HEK293 (cell line): ENCODE measurements at regions not wholly inside any gene's neighbourhood (a gene's known extent, or its start where the extent isn't known, plus 50 kb on each side); places are given as distances from the start of the nearest gene placed in this dataset.

ENCODE experiments used
- CTCF ChIA-PET: fragments of 350-600 bp; formaldehyde crosslinking; extraction: SDS; loops from one replicate; lab custom pipeline; 2021; ENCODE audit warnings: antibody characterized with exemption; lab: Yijun Ruan, JAX
- POLR2A ChIA-PET: fragments of 300-600 bp; formaldehyde crosslinking; extraction: SDS; loops from one replicate; lab custom pipeline; 2020; ENCODE audit warnings: antibody characterized with exemption, inconsistent platforms; lab: Yijun Ruan, JAX
- H3K27ac ChIP-seq: fragments of 200-500 bp; sonication (Bioruptor generic); 2 replicates; pipeline ENCODE4 v1.5.1; 2014; ENCODE audit warnings: low read depth, low read length, control low read depth, inconsistent platforms; ENCODE audit errors: extremely low read depth
- H3K36me3 ChIP-seq, 2 experiments: fragments of 200-500 bp in 1 of 2; sonication (Bioruptor generic) in 1 of 2; 1 replicate in 1 of 2; 2 replicates in 1 of 2; pipeline ENCODE4 v1.5.1; 2014 to 2017; ENCODE audit warnings: inconsistent platforms in 2 of 2, low read length in 2 of 2; ENCODE audit not compliant: control insufficient read depth in 2 of 2, insufficient read depth in 1 of 2
- H3K4me1 ChIP-seq: fragments of 200-500 bp; sonication (Bioruptor generic); 2 replicates; pipeline ENCODE4 v1.5.1; 2014; ENCODE audit warnings: mild to moderate bottlenecking, low read length, inconsistent platforms; ENCODE audit not compliant: control insufficient read depth, insufficient read depth
- H3K4me3 ChIP-seq: 2 replicates; pipeline ENCODE4 v1.5.1; 2011; ENCODE audit warnings: low read depth, mild to moderate bottlenecking, control low read depth, low read length, moderate library complexity
- H3K9me3 ChIP-seq: fragments of 200-500 bp; sonication (Bioruptor generic); 2 replicates; pipeline ENCODE4 v1.5.1; 2014; ENCODE audit warnings: low read depth, low read length, inconsistent platforms; ENCODE audit not compliant: control insufficient read depth, insufficient read depth
- GLIS1 ChIP-seq: fragments of 450-650 bp; formaldehyde crosslinking; IDR thresholded peaks from 2 replicates; pipeline ENCODE4 v1.5.1; 2016; ENCODE audit warnings: missing biosample characterization, missing genetic modification characterization
- HOXD13 ChIP-seq: sonication (generic); formaldehyde crosslinking; IDR thresholded peaks from 2 replicates; pipeline ENCODE4 v1.8.0; 2022; ENCODE audit warnings: missing genetic modification reagents, borderline replicate concordance
- KLF10 ChIP-seq: fragments of 450-650 bp; IDR thresholded peaks from 2 replicates; pipeline ENCODE4 v1.5.1; 2018; ENCODE audit warnings: missing biosample characterization, mild to moderate bottlenecking, missing genetic modification characterization
- KLF9 ChIP-seq: fragments of 450-650 bp; formaldehyde crosslinking; IDR thresholded peaks from 2 replicates; pipeline ENCODE4 v1.5.1; 2016; ENCODE audit warnings: missing biosample characterization, missing genetic modification characterization, low read depth
- PRDM6 ChIP-seq: fragments of 450-650 bp; formaldehyde crosslinking; IDR thresholded peaks from 2 replicates; pipeline ENCODE4 v1.5.1; 2017; ENCODE audit warnings: missing biosample characterization, missing genetic modification characterization
- SCRT2 ChIP-seq: fragments of 450-650 bp; formaldehyde crosslinking; IDR thresholded peaks from 2 replicates; pipeline ENCODE4 v1.5.1; 2016; ENCODE audit warnings: missing biosample characterization, missing genetic modification characterization
- SP2 ChIP-seq: fragments of 450-650 bp; formaldehyde crosslinking; IDR thresholded peaks from 2 replicates; pipeline ENCODE4 v1.5.1; 2016; ENCODE audit warnings: missing biosample characterization, missing genetic modification characterization
- SP7 ChIP-seq: fragments of 450-650 bp; formaldehyde crosslinking; IDR thresholded peaks from 2 replicates; pipeline ENCODE4 v1.5.1; 2016; ENCODE audit warnings: missing biosample characterization, missing genetic modification characterization
- WT1 ChIP-seq: fragments of 450-650 bp; formaldehyde crosslinking; IDR thresholded peaks from 2 replicates; pipeline ENCODE4 v1.5.1; 2016; ENCODE audit warnings: missing biosample characterization, missing genetic modification characterization
- ZBTB11 ChIP-seq: fragments of 450-650 bp; formaldehyde crosslinking; conservative IDR thresholded peaks from 2 replicates; pipeline ENCODE4 v1.5.1; 2016; ENCODE audit warnings: low read depth, missing biosample characterization, missing genetic modification characterization
- ZFP37 ChIP-seq: fragments of 450-650 bp; formaldehyde crosslinking; IDR thresholded peaks from 2 replicates; pipeline ENCODE4 v1.5.1; 2016; ENCODE audit warnings: missing biosample characterization, missing genetic modification characterization
- ZIC2 ChIP-seq: fragments of 450-650 bp; formaldehyde crosslinking; IDR thresholded peaks from 2 replicates; pipeline ENCODE4 v1.5.1; 2016; ENCODE audit warnings: missing biosample characterization, missing genetic modification characterization
- ZNF114 ChIP-seq: fragments of 450-650 bp; formaldehyde crosslinking; IDR thresholded peaks from 2 replicates; pipeline ENCODE4 v1.5.0; 2017; ENCODE audit warnings: missing biosample characterization, missing genetic modification characterization
- ZNF157 ChIP-seq: fragments of 450-650 bp; formaldehyde crosslinking; IDR thresholded peaks from 2 replicates; pipeline ENCODE4 v1.5.1; 2016; ENCODE audit warnings: missing biosample characterization, missing genetic modification characterization
- ZNF184 ChIP-seq: fragments of 450-650 bp; IDR thresholded peaks from 2 replicates; pipeline ENCODE4 v1.5.1; 2018; ENCODE audit warnings: missing biosample characterization, mild to moderate bottlenecking, missing genetic modification characterization
- ZNF211 ChIP-seq: fragments of 450-650 bp; formaldehyde crosslinking; IDR thresholded peaks from 2 replicates; pipeline ENCODE4 v1.5.1; 2016; ENCODE audit warnings: low read depth, missing biosample characterization, missing genetic modification characterization
- ZNF221 ChIP-seq: fragments of 450-650 bp; formaldehyde crosslinking; IDR thresholded peaks from 2 replicates; pipeline ENCODE4 v1.5.1; 2017; ENCODE audit warnings: missing biosample characterization, missing genetic modification characterization, borderline replicate concordance
- ZNF274 ChIP-seq, 2 experiments: fragments of 200-500 bp in 1 of 2; fragments of 450-650 bp in 1 of 2; sonication (Bioruptor generic) in 1 of 2; formaldehyde crosslinking in 1 of 2; IDR thresholded peaks; 2 replicates each; pipeline versions ENCODE4 v1.5.1 to v1.6.1; 2014 to 2016; ENCODE audit warnings: borderline replicate concordance in 1 of 2, inconsistent platforms in 1 of 2, low read length in 1 of 2, missing biosample characterization in 1 of 2, missing genetic modification characterization in 1 of 2
- ZNF423 ChIP-seq: fragments of 450-650 bp; formaldehyde crosslinking; IDR thresholded peaks from 2 replicates; pipeline ENCODE4 v1.5.1; 2016; ENCODE audit warnings: missing biosample characterization, missing genetic modification characterization
- ZNF529 ChIP-seq: fragments of 450-650 bp; formaldehyde crosslinking; IDR thresholded peaks from 2 replicates; pipeline ENCODE4 v1.5.1; 2017; ENCODE audit warnings: missing genetic modification characterization, missing biosample characterization; ENCODE audit not compliant: insufficient replicate concordance
- ZNF530 ChIP-seq: fragments of 450-650 bp; formaldehyde crosslinking; IDR thresholded peaks from 2 replicates; pipeline ENCODE4 v1.5.1; 2016; ENCODE audit warnings: low read depth, missing biosample characterization, missing genetic modification characterization
- ZNF555 ChIP-seq: fragments of 450-650 bp; formaldehyde crosslinking; conservative IDR thresholded peaks from 2 replicates; pipeline ENCODE4 v1.5.1; 2017; ENCODE audit warnings: missing biosample characterization, mild to moderate bottlenecking, missing genetic modification characterization, inconsistent platforms
- ZNF670 ChIP-seq: fragments of 450-650 bp; formaldehyde crosslinking; IDR thresholded peaks from 2 replicates; pipeline ENCODE4 v1.5.1; 2016; ENCODE audit warnings: missing biosample characterization, missing genetic modification characterization, low read depth
- ZNF701 ChIP-seq: fragments of 450-650 bp; formaldehyde crosslinking; IDR thresholded peaks from 2 replicates; pipeline ENCODE4 v1.5.1; 2016; ENCODE audit warnings: missing biosample characterization, missing genetic modification characterization
- ZNF76 ChIP-seq: fragments of 450-650 bp; formaldehyde crosslinking; IDR thresholded peaks from 2 replicates; pipeline ENCODE4; 2016; ENCODE audit warnings: low read depth, missing biosample characterization, missing genetic modification characterization, borderline replicate concordance
- ZNF843 ChIP-seq: fragments of 450-650 bp; formaldehyde crosslinking; IDR thresholded peaks from 2 replicates; pipeline ENCODE4 v1.5.1; 2016; ENCODE audit warnings: missing biosample characterization, missing genetic modification characterization
- TF ChIP-seq, protein P1 (sequence below): IDR thresholded peaks from 2 replicates; pipeline ENCODE4 v1.6.1; 2011; ENCODE audit warnings: mild to moderate bottlenecking, low read depth, low read length, borderline replicate concordance
- TF ChIP-seq, protein P2 (sequence below): fragments of 450-650 bp; formaldehyde crosslinking; IDR thresholded peaks from 2 replicates; pipeline ENCODE4 v1.5.1; 2016; ENCODE audit warnings: missing biosample characterization, missing genetic modification characterization
- TF ChIP-seq, protein P3 (sequence below): fragments of 450-650 bp; IDR thresholded peaks from 2 replicates; pipeline ENCODE4 v1.5.1; 2018; ENCODE audit warnings: missing biosample characterization, missing genetic modification characterization

DNA sequence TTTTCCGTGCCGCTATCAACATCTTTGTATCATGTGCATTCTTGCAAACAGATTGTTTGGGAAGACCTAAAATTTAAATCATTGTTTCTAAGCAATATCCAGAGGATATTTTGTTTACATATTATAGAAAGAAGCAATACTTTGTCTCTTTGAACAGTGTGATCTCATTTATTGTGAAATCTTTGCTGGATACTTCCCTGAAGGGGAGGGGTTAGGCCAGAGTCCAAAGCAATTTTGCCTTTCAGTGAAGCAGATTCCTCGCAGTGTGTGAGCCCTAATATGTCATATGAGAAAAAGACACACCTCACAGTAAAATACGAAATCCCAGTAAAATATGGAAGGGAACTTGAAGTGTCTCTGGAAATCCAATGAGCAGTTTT is 158.7 kb upstream of the SLCO3A1 start:
- Histone ChIP-seq H3K9me3 (no peaks in the 10 kb centered on the region), H3K27ac (no peak overlapping the region), H3K4me3 (no peak overlapping the region), H3K4me1 (no peaks in the 10 kb centered on the region), H3K36me3 (no peaks in the 10 kb centered on the region)
- ChIA-PET CTCF (interaction anchor here (0.9 to 4.9 kb wide), 2 partner anchors 11 to 392 kb away, joined by 3 to 50 read pairs; no protein-coding TSS in a partner anchor), POLR2A (no interaction called here)
- TF ChIP-seq ZNF76 (no peak), GLIS1 (tag by site-specific recombination) (no peak), KLF10 (no peak), ZNF529 (tag by site-specific recombination) (no peak), ZNF701 (tag by site-specific recombination) (no peak), ZNF114 (tag by site-specific recombination) (no peak), SP2 (tag by site-specific recombination) (no peak), WT1 (tag by site-specific recombination) (no peak), ZNF530 (tag by site-specific recombination) (no peak), ZNF221 (no peak), HOXD13 (CRISPR knock-in tag) (no peak), SCRT2 (tag by site-specific recombination) (no peak), ZNF211 (no peak), ZNF274 (IDR thresholded peaks at IDR 0.05; ENCODE audit: low read length) (no peak), ZNF274 (tag by site-specific recombination; IDR thresholded peaks at IDR 0.05; ENCODE audit: borderline replicate concordance) (no peak), KLF9 (tag by site-specific recombination) (no peak)
- TF ChIP-seq, protein P1, sequence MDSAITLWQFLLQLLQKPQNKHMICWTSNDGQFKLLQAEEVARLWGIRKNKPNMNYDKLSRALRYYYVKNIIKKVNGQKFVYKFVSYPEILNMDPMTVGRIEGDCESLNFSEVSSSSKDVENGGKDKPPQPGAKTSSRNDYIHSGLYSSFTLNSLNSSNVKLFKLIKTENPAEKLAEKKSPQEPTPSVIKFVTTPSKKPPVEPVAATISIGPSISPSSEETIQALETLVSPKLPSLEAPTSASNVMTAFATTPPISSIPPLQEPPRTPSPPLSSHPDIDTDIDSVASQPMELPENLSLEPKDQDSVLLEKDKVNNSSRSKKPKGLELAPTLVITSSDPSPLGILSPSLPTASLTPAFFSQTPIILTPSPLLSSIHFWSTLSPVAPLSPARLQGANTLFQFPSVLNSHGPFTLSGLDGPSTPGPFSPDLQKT: no peak
- TF ChIP-seq, protein P2, sequence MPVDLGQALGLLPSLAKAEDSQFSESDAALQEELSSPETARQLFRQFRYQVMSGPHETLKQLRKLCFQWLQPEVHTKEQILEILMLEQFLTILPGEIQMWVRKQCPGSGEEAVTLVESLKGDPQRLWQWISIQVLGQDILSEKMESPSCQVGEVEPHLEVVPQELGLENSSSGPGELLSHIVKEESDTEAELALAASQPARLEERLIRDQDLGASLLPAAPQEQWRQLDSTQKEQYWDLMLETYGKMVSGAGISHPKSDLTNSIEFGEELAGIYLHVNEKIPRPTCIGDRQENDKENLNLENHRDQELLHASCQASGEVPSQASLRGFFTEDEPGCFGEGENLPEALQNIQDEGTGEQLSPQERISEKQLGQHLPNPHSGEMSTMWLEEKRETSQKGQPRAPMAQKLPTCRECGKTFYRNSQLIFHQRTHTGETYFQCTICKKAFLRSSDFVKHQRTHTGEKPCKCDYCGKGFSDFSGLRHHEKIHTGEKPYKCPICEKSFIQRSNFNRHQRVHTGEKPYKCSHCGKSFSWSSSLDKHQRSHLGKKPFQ: no peak

- ChIA-PET POLR2A (no interaction called here), CTCF (interaction anchor here (0.7 to 4.9 kb wide), 2 partner anchors 10 to 384 kb away, joined by 3 to 50 read pairs; no protein-coding TSS in a partner anchor)
- H3K9me3 ChIP-seq: no peaks in the 10 kb centered on the region
- no peak overlapping the region for H3K27ac ChIP-seq
- no peak overlapping the region for H3K4me3 ChIP-seq
- no peaks in the 10 kb centered on the region for H3K36me3 ChIP-seq
- no peaks in the 10 kb centered on the region for H3K4me1 ChIP-seq
- no peak for TF ChIP-seq PRDM6 (tag by site-specific recombination)
- no peak for TF ChIP-seq ZNF157
- no peak for TF ChIP-seq ZNF423 (tag by site-specific recombination)
- no peak for TF ChIP-seq ZBTB11 (tag by site-specific recombination)
- no peak for TF ChIP-seq SP7 (tag by site-specific recombination)
- TF ChIP-seq ZNF530 (tag by site-specific recombination): no peak
- TF ChIP-seq, protein P3, sequence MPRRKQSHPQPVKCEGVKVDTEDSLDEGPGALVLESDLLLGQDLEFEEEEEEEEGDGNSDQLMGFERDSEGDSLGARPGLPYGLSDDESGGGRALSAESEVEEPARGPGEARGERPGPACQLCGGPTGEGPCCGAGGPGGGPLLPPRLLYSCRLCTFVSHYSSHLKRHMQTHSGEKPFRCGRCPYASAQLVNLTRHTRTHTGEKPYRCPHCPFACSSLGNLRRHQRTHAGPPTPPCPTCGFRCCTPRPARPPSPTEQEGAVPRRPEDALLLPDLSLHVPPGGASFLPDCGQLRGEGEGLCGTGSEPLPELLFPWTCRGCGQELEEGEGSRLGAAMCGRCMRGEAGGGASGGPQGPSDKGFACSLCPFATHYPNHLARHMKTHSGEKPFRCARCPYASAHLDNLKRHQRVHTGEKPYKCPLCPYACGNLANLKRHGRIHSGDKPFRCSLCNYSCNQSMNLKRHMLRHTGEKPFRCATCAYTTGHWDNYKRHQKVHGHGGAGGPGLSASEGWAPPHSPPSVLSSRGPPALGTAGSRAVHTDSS (tag by site-specific recombination): no peak
- TF ChIP-seq ZNF843 (tag by site-specific recombination): no peak
- no peak for TF ChIP-seq ZFP37 (tag by site-specific recombination)
- TF ChIP-seq ZIC2 (tag by site-specific recombination): no peak
- no peak for TF ChIP-seq ZNF184 (tag by site-specific recombination)
- no peak for TF ChIP-seq ZNF555 (tag by site-specific recombination)
- TF ChIP-seq ZNF670: no peak
Measured at GRCh38 chr15:91695799-91696198, 157.7 kb upstream of the SLCO3A1 start.
